Liver (tissue), 8 donors: ENCODE measurements at regions not wholly inside any gene's neighbourhood (a gene's known extent, or its start where the extent isn't known, plus 50 kb on each side); places are given as distances from the start of the nearest gene placed in this dataset.

Source experiments
- DNase-seq: peaks from one replicate; pipeline ENCODE4 v3.0.0-alpha.2; 2017; ENCODE audit warnings: low spot score
- H3K27ac ChIP-seq, 2 donors: one replicate each; pipeline ENCODE4 v1.7.0; 2013; ENCODE audit warnings: inconsistent platforms in 2 of 2, low read length in 2 of 2, control low read depth in 1 of 2, low read depth in 1 of 2, mild to moderate bottlenecking in 1 of 2
- H3K27me3 ChIP-seq, 4 donors: one replicate each; pipeline versions ENCODE4 v1.6.1 to v1.7.0; 2013; ENCODE audit warnings: low read length in 3 of 4, inconsistent platforms in 1 of 4, mild to moderate bottlenecking in 1 of 4, moderate library complexity in 1 of 4; ENCODE audit not compliant: control insufficient read depth in 4 of 4, insufficient read depth in 4 of 4
- H3K36me3 ChIP-seq, 4 donors: one replicate each; pipeline versions ENCODE4 v1.6.1 to v1.7.0; 2013; ENCODE audit warnings: low read length in 3 of 4, mild to moderate bottlenecking in 3 of 4, low read depth in 1 of 4, moderate library complexity in 1 of 4; ENCODE audit not compliant: control insufficient read depth in 4 of 4, insufficient read depth in 3 of 4
- H3K4me1 ChIP-seq, 4 donors: one replicate each; pipeline versions ENCODE4 v1.6.1 to v1.7.0; 2013; ENCODE audit warnings: low read length in 3 of 4, mild to moderate bottlenecking in 3 of 4, moderate library complexity in 1 of 4; ENCODE audit not compliant: control insufficient read depth in 4 of 4, insufficient read depth in 4 of 4
- H3K4me3 ChIP-seq, 3 donors: one replicate each; pipeline versions ENCODE4 v1.6.1 to v1.7.0; 2013; ENCODE audit warnings: low read length in 3 of 3, control low read depth in 1 of 3, low read depth in 1 of 3, mild to moderate bottlenecking in 1 of 3
- H3K9ac ChIP-seq, 2 donors: one replicate each; pipeline ENCODE4 v1.7.0; 2013; ENCODE audit warnings: low read length in 2 of 2, mild to moderate bottlenecking in 2 of 2, moderate library complexity in 2 of 2, control low read depth in 1 of 2, low read depth in 1 of 2
- H3K9me3 ChIP-seq, 4 donors: one replicate each; pipeline versions ENCODE4 v1.6.1 to v1.7.0; 2013; ENCODE audit warnings: low read length in 3 of 4; ENCODE audit not compliant: control insufficient read depth in 4 of 4
- EGR1 ChIP-seq, 2 donors: IDR thresholded peaks; 2 replicates each; pipeline ENCODE4 v1.6.1; 2016 to 2018; ENCODE audit warnings: antibody characterized with exemption in 2 of 2, low read depth in 2 of 2
- FOXA1 ChIP-seq: IDR thresholded peaks from 2 replicates; pipeline ENCODE4 v1.6.1; 2016; ENCODE audit warnings: antibody characterized with exemption
- FOXA2 ChIP-seq: IDR thresholded peaks from 2 replicates; pipeline ENCODE4 v1.6.1; 2016; ENCODE audit warnings: antibody characterized with exemption
- GABPA ChIP-seq, 2 donors: IDR thresholded peaks in 1 of 2; conservative IDR thresholded peaks in 1 of 2; 2 replicates each; pipeline ENCODE4 v1.6.1; 2016; ENCODE audit warnings: antibody characterized with exemption in 2 of 2, mild to moderate bottlenecking in 1 of 2, moderate library complexity in 1 of 2
- HNF4A ChIP-seq, 2 donors: conservative IDR thresholded peaks; 2 replicates each; pipeline ENCODE4 v1.6.1; 2016; ENCODE audit warnings: antibody characterized with exemption in 2 of 2, mild to moderate bottlenecking in 2 of 2
- HNF4G ChIP-seq: IDR thresholded peaks from 2 replicates; pipeline ENCODE4 v1.6.1; 2016; ENCODE audit warnings: antibody characterized with exemption
- JUND ChIP-seq, 2 donors: IDR thresholded peaks; 2 replicates each; pipeline ENCODE4 v1.6.1; 2016; ENCODE audit warnings: antibody characterized with exemption in 2 of 2
- NR2F2 ChIP-seq: IDR thresholded peaks from 2 replicates; pipeline ENCODE4 v1.6.1; 2016; ENCODE audit warnings: antibody characterized with exemption
- RAD21 ChIP-seq, 2 donors: IDR thresholded peaks; 2 replicates each; pipeline ENCODE4 v1.6.1; 2016; ENCODE audit warnings: antibody characterized with exemption in 2 of 2, mild to moderate bottlenecking in 2 of 2
- RXRA ChIP-seq, 2 donors: IDR thresholded peaks; 2 replicates each; pipeline ENCODE4 v1.6.1; 2017 to 2018; ENCODE audit warnings: antibody characterized with exemption in 2 of 2, mild to moderate bottlenecking in 1 of 2
- SP1 ChIP-seq: IDR thresholded peaks from 2 replicates; pipeline ENCODE4 v1.6.1; 2018; ENCODE audit warnings: antibody characterized with exemption, mild to moderate bottlenecking
- TAF1 ChIP-seq: conservative IDR thresholded peaks from 2 replicates; pipeline ENCODE4 v1.6.1; 2016; ENCODE audit warnings: antibody characterized with exemption, mild to moderate bottlenecking
- YY1 ChIP-seq: IDR thresholded peaks from 2 replicates; pipeline ENCODE4 v1.6.1; 2016; ENCODE audit warnings: antibody characterized with exemption, mild to moderate bottlenecking
- WGBS: extraction: QIAGEN DNeasy Blood & Tissue Kit; methylation state at CpG from one replicate; pipeline ENCODE4 v1.1.7; 2013; 5-methylcytosine and 5-hydroxymethylcytosine counted together
- TF ChIP-seq, protein P1 (sequence below): fragments of 150-350 bp; IDR thresholded peaks from 2 replicates; pipeline ENCODE4 v1.5.1; 2017; ENCODE audit warnings: improper control_type of control experiment, low read depth, low read length; ENCODE audit not compliant: missing input control
- TF ChIP-seq, protein P2 (sequence below): IDR thresholded peaks from 2 replicates; pipeline ENCODE4 v1.6.1; 2016; ENCODE audit warnings: antibody characterized with exemption, mild to moderate bottlenecking
- TF ChIP-seq, protein P3 (sequence below): IDR thresholded peaks from 2 replicates; pipeline ENCODE4 v1.6.1; 2016; ENCODE audit warnings: antibody characterized with exemption
- TF ChIP-seq, protein P4 (sequence below): IDR thresholded peaks from 2 replicates; pipeline ENCODE4 v1.6.1; 2016; ENCODE audit warnings: antibody characterized with exemption
- TF ChIP-seq, protein P5 (sequence below): IDR thresholded peaks from 2 replicates; pipeline ENCODE4 v1.6.1; 2016; ENCODE audit warnings: antibody characterized with exemption
- donor health status: healthy.
- donor health status: healthy.
- donor health status: healthy.
- donor health status: healthy.
- donor health status: healthy.

DNA sequence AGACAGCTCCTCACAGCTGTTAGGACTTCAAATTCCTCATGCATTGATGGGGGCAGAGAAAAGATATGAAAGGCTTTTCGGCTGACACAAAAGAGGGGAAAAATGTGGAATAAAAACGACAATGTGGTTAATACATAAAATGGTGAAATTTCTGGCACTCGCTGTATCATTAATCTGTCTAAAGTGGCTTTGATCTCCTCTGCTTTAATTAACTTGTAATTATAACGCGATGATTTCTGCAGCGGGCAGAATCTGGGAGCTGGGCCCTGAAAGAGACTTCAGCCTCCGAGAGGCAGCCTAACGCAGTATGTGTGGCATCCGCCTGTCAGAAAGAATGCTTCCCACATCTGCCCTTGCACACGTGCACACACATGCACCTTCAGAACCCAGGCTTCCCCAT, 144.1 kb upstream of the IGSF21 start (continued):
- TF ChIP-seq, protein P1, sequence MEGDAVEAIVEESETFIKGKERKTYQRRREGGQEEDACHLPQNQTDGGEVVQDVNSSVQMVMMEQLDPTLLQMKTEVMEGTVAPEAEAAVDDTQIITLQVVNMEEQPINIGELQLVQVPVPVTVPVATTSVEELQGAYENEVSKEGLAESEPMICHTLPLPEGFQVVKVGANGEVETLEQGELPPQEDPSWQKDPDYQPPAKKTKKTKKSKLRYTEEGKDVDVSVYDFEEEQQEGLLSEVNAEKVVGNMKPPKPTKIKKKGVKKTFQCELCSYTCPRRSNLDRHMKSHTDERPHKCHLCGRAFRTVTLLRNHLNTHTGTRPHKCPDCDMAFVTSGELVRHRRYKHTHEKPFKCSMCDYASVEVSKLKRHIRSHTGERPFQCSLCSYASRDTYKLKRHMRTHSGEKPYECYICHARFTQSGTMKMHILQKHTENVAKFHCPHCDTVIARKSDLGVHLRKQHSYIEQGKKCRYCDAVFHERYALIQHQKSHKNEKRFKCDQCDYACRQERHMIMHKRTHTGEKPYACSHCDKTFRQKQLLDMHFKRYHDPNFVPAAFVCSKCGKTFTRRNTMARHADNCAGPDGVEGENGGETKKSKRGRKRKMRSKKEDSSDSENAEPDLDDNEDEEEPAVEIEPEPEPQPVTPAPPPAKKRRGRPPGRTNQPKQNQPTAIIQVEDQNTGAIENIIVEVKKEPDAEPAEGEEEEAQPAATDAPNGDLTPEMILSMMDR = no peak
- TF ChIP-seq FOXA2 = no peak
- no peak for TF ChIP-seq NR2F2
- no peak for TF ChIP-seq FOXA1
- no peak for TF ChIP-seq HNF4G
- no peak for TF ChIP-seq EGR1 (IDR thresholded peaks at IDR 0.05; ENCODE audit: low read depth in 2 of 2)
- TF ChIP-seq TAF1 = no peak
- TF ChIP-seq HNF4A (conservative IDR thresholded peaks at IDR 0.05) = no peak

DNA sequence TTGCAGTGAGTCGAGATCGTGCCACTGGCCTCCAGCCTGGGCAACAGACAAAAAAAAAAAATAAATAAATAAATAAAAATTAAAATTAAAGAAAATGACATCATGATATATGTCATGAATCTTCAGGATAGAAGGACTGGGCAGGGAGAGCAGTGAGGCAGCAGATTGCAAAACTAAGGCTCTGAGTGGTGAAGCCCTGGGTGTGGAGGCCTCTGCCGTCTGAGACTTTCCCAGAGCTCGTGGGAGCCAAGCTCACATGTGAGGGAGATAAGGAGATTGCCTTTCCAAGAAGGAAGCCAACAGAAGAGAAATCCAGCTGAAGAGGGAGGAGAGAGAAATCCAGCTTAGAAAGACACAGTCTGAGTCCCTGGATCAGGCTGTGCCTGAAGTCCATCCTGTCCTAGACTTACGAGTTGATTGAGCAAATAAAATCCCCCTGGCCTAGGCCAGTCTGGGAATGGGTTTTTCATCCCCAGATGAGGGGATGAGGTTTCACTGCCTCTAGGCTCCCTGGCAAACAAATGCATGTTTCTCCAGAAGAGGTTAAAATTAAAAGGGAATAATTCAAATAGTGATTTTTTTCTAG, 142.0 kb upstream of the IGSF21 start:
- TF ChIP-seq, protein P2, sequence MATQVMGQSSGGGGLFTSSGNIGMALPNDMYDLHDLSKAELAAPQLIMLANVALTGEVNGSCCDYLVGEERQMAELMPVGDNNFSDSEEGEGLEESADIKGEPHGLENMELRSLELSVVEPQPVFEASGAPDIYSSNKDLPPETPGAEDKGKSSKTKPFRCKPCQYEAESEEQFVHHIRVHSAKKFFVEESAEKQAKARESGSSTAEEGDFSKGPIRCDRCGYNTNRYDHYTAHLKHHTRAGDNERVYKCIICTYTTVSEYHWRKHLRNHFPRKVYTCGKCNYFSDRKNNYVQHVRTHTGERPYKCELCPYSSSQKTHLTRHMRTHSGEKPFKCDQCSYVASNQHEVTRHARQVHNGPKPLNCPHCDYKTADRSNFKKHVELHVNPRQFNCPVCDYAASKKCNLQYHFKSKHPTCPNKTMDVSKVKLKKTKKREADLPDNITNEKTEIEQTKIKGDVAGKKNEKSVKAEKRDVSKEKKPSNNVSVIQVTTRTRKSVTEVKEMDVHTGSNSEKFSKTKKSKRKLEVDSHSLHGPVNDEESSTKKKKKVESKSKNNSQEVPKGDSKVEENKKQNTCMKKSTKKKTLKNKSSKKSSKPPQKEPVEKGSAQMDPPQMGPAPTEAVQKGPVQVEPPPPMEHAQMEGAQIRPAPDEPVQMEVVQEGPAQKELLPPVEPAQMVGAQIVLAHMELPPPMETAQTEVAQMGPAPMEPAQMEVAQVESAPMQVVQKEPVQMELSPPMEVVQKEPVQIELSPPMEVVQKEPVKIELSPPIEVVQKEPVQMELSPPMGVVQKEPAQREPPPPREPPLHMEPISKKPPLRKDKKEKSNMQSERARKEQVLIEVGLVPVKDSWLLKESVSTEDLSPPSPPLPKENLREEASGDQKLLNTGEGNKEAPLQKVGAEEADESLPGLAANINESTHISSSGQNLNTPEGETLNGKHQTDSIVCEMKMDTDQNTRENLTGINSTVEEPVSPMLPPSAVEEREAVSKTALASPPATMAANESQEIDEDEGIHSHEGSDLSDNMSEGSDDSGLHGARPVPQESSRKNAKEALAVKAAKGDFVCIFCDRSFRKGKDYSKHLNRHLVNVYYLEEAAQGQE = no peak
- TF ChIP-seq RAD21 (IDR thresholded peaks at IDR 0.05) (no peak), GABPA (IDR thresholded peaks at IDR 0.05 in 1 of 2, conservative IDR thresholded peaks at IDR 0.05 in 1 of 2) (no peak), EGR1 (IDR thresholded peaks at IDR 0.05; ENCODE audit: low read depth in 2 of 2) (no peak), SP1 (no peak), JUND (IDR thresholded peaks at IDR 0.05) (no peak), YY1 (no peak), RXRA (IDR thresholded peaks at IDR 0.05) (no peak), TAF1 (no peak), NR2F2 (no peak), FOXA2 (no peak), HNF4G (no peak), HNF4A (conservative IDR thresholded peaks at IDR 0.05) (no peak), FOXA1 (no peak)
- TF ChIP-seq, protein P3, sequence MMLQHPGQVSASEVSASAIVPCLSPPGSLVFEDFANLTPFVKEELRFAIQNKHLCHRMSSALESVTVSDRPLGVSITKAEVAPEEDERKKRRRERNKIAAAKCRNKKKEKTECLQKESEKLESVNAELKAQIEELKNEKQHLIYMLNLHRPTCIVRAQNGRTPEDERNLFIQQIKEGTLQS = no peak
- TF ChIP-seq, protein P4, sequence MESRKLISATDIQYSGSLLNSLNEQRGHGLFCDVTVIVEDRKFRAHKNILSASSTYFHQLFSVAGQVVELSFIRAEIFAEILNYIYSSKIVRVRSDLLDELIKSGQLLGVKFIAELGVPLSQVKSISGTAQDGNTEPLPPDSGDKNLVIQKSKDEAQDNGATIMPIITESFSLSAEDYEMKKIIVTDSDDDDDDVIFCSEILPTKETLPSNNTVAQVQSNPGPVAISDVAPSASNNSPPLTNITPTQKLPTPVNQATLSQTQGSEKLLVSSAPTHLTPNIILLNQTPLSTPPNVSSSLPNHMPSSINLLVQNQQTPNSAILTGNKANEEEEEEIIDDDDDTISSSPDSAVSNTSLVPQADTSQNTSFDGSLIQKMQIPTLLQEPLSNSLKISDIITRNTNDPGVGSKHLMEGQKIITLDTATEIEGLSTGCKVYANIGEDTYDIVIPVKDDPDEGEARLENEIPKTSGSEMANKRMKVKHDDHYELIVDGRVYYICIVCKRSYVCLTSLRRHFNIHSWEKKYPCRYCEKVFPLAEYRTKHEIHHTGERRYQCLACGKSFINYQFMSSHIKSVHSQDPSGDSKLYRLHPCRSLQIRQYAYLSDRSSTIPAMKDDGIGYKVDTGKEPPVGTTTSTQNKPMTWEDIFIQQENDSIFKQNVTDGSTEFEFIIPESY = no peak
- TF ChIP-seq, protein P1 = no peak
- TF ChIP-seq, protein P5, sequence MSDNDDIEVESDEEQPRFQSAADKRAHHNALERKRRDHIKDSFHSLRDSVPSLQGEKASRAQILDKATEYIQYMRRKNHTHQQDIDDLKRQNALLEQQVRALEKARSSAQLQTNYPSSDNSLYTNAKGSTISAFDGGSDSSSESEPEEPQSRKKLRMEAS = no peak
- Histone ChIP-seq H3K9me3 (no peaks in the 10 kb centered on the region), H3K4me1 (no peaks in the 10 kb centered on the region), H3K27me3 (peaks cover 0 to 2% (median 0%) of the 10 kb centered on the region in 4 donors), H3K9ac (no peak overlapping the region), H3K27ac (no peak overlapping the region), H3K4me3 (no peak overlapping the region), H3K36me3 (no peaks in the 10 kb centered on the region)
- 83% methylated on average over 5 of the region's 5 CpGs for WGBS
- DNase-seq = no peak
